GM12878 (cell line): ENCODE measurements at regions not wholly inside any gene's neighbourhood (a gene's known extent, or its start where the extent isn't known, plus 50 kb on each side); places are given as distances from the start of the nearest gene placed in this dataset.

Experiments used
- BHLHE40 ChIP-seq, 2 experiments: fragments of 450-650 bp in 1 of 2; IDR thresholded peaks; 2 replicates each; pipeline ENCODE4 v1.6.1; 2011 to 2017; ENCODE audit warnings: low read depth in 2 of 2, borderline replicate concordance in 1 of 2, improper control_type of control experiment in 1 of 2, low read length in 1 of 2, mild to moderate bottlenecking in 1 of 2
- CBX5 ChIP-seq: sonication (generic); IDR thresholded peaks from 2 replicates; pipeline ENCODE4 v1.6.1; 2016; ENCODE audit warnings: low read depth, moderate library complexity, mild to moderate bottlenecking, inconsistent platforms
- CTCF ChIP-seq, 3 experiments: IDR thresholded peaks in 2 of 3; conservative IDR thresholded peaks in 1 of 3; 2 replicates each; pipeline ENCODE4 v1.5.1; 2011; ENCODE audit warnings: low read depth in 3 of 3, low read length in 3 of 3, mild to moderate bottlenecking in 3 of 3, control low read depth in 2 of 3, moderate library complexity in 2 of 3, inconsistent platforms in 1 of 3, mixed read lengths in 1 of 3; ENCODE audit not compliant: control insufficient read depth in 2 of 3, insufficient read depth in 1 of 3; ENCODE audit errors: extremely low read depth in 1 of 3
- E2F4 ChIP-seq: IDR thresholded peaks from 2 replicates; pipeline ENCODE4 v1.6.1; 2012; ENCODE audit warnings: low read depth, low read length, improper control_type of control experiment
- EZH2 ChIP-seq: IDR thresholded peaks from 2 replicates; pipeline ENCODE4 v1.6.1; 2012; ENCODE audit warnings: low read depth, mild to moderate bottlenecking, control low read depth, inconsistent platforms, low read length, borderline replicate concordance; ENCODE audit not compliant: control insufficient read depth
- FOS ChIP-seq: IDR thresholded peaks from 3 replicates; pipeline ENCODE4 v1.6.1; 2011; ENCODE audit warnings: borderline replicate concordance; ENCODE audit not compliant: insufficient read length; ENCODE audit errors: extremely low read depth
- USF1 ChIP-seq: IDR thresholded peaks from 2 replicates; pipeline ENCODE4 v1.6.1; 2011; ENCODE audit warnings: borderline replicate concordance, low read depth, mild to moderate bottlenecking, moderate library complexity, mixed read lengths, low read length; ENCODE audit not compliant: insufficient read depth; ENCODE audit errors: extremely low read length
- ZSCAN29 ChIP-seq: fragments of 450-650 bp; IDR thresholded peaks from 2 replicates; pipeline ENCODE4 v1.6.1; 2017; ENCODE audit warnings: mild to moderate bottlenecking, moderate library complexity

- no peak for TF ChIP-seq FOS
- TF ChIP-seq BHLHE40 (IDR thresholded peaks at IDR 0.05; ENCODE audit: borderline replicate concordance in 1 of 2, low read depth in 2 of 2, low read length in 1 of 2): no peak
- TF ChIP-seq ZSCAN29: no peak
- TF ChIP-seq CTCF (IDR thresholded peaks at IDR 0.05 in 2 of 3, conservative IDR thresholded peaks at IDR 0.05 in 1 of 3; ENCODE audit: control insufficient read depth in 2 of 3, extremely low read depth in 1 of 3, insufficient read depth in 1 of 3, low read depth in 3 of 3, low read length in 3 of 3): no peak
- no peak for TF ChIP-seq EZH2
- TF ChIP-seq E2F4: no peak
- no peak for TF ChIP-seq USF1
- no peak for TF ChIP-seq CBX5
These were observed 89.2 kb upstream of the SLC6A11 start for GRCh38 chr3:10726787-10727186.
